Stimulated activated CD4-positive, alpha-beta T cell treated with anti-CD3 and anti-CD28 coated beads, TNF-alpha, amount 100 ng/mL, for 1 hour (primary cell): ENCODE measurements at regions not wholly inside any gene's neighbourhood (a gene's known extent, or its start where the extent isn't known, plus 50 kb on each side); places are given as distances from the start of the nearest gene placed in this dataset.

ENCODE experiments used
- DNase-seq, 3 donors: peaks; one replicate each; pipeline ENCODE4 v3.0.0-alpha.2; 2020; ENCODE audit warnings: low read depth in 3 of 3, low spot score in 1 of 3

GRCh38 chr11:45523760-45524159 lies 141.7 kb downstream of the CHST1 start:
- no peak for DNase-seq

- no peak for DNase-seq
Observed at GRCh38 chr11:45518833-45519535, 146.4 kb downstream of the CHST1 start.

DNA sequence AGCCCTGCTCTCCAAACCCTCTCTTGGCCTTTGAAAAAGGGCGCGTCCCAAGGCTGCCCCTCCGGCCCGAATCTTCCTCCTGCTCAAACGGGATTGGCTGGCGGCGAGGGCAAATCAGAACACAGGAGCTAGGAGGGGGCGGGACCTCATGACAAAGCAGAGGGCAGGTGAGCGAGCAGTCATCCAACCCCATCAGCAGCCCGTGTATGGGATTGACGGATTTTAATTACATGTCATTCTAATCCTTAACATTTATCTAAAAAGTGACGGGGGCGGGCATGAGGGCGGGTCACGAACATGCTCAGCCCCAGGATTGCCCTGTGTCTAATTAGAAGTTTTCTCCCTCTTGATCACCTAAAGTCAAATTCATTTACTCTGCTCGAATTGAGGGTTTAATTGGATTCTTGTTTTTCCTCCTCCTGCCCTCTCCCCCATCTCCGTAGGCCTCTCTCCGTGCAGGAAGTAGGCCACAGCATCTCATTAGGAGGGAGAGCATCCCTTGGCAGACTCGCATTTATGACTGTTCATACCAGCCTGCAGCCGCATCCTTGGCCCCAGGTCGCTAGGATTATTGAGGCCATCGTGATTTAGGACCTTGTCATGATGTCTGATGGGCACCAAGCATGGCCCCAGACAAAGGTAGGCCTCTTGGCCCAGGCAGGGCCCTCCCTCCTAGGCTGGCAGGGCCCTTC lies 147.1 kb downstream of the CHST1 start:
- no peak for DNase-seq

DNA sequence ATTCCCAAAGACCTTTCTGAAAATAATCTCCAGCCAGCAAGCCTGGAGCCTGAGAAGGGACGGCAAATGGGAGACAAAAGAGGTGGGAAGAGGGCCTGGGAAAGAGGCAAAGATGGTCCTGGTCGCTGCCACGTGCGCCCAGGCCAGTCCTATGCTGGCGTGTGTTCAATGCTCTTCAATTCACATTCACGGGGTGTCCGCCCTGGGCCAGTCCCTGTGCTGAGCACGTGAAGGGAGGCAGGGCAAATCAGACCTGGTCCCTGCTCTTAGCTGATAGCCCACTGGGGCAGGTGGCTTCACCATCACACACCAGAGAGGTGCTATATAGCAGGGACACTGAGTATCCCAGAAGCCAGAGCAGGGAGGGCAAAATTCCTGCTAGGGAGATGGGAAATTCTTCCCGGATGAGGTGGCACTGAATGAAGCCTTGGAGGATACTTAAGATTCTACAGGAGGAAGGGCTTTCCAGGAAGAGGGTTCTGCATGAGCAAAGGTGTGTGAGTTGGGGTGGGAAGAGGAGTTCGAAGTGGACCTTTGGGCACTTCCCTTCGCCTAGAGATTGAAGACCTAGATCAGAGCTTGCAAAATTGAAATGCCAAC lies 148.2 kb downstream of the CHST1 start:
- no peak for DNase-seq

DNA sequence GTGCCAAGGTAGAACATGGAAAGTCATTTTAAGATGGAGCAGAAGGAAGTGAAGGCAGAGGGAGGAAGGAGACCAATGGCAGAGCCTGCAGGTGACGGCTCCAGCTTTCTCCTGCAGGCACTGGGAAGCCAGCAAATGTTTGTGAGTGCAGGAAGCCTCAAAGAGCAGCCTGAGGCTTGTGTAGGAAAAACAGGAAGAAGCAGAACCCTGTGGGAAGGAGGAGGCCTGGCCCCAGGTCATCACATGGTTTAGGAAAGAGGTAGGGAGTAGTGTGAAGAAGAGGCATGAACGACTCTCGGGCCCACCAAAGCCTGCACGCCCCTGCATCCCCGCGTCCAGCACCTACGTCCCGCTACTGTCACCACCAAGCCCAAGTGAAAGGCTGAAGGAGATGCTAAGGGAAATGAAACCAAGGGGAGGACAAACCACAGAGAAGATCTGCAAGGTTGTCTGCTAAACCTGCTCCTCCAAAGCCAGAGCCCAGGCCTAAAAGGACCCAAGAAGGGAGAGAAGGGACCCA lies 151.5 kb downstream of the CHST1 start:
- no peak for DNase-seq

GRCh38 chr11:45512471-45513148 lies 152.8 kb downstream of the CHST1 start:
- DNase-seq: no peak

DNA sequence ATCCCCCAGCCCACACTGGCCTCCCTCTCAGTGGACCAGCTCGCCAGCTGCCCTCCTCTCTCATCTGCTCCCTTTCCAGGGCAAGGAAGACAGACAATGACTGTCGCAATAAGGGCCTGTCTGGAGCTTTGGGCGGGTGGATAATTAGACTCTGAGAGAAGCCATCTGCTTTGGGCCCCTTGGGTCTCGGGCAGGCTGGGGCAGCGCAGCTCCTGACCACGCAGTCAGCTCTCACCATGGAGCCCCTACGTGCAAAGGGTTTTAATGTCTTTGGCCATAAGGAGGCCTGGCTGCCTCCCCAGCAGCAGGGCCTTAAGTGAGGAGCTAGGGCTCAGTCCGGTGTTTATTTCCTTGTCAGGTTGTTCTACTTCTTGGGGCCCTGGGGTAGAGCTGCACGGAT lies 153.9 kb downstream of the CHST1 start:
- no peak for DNase-seq

GRCh38 chr11:45507916-45508315 lies 157.5 kb downstream of the CHST1 start:
- no peak for DNase-seq

- DNase-seq: no peak
Observed at GRCh38 chr11:45503311-45503710, 162.1 kb downstream of the CHST1 start.

DNA sequence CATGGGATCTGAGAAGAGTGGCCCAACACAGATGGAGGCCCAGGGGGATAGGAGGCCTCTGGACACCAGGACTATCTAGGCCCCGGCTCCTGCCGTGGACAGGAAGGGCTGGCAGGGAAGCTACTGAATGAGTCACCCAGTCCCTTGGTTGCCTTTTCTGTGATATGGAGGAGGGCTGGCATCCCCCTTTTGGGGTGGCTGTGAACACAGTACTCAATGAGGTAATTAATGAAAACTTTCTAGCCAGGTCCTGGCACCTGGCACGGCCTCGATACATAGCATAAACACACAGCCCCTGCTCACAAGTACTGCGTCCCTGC lies 163.2 kb downstream of the CHST1 start:
- DNase-seq: no peak

DNA sequence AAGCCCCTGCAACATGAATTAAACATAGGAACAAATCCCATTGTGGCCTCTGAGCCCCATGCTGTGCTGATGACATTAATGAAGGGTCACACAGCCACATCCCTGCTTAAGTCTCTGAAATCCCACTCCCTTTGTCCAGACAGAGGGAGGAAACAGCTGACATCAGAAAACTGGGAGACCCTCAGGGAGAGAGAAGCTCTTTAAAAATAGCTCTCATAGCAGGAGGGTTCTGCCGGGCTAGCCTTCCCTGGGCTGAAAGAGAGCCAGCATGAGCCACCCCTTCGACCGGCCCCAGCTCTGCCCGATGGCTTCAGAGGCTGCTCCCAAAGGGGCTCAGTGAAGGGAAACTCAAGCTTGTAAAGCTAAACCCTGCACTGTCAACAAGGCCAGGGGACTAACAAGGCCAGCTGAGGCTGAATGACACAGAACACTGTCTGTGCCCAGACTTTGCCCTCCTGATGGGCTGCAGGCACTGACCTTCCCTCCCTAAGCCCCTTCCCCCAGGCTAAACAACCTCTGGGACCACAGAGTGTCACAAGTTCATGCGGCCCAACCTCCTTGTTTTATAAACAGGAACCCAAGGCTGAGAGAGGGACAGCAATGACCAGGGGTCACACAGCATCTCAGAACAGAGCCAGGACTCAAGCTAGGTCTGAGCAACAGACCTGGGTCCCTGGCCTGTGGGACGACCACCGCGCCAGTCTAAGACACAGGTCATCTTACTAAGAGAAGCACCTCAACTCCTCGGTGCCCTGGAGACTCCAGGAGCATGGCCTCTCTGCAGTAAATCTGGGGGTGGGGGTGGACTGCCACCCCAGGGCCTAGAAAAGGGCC lies 163.8 kb downstream of the CHST1 start:
- DNase-seq: no peak

GRCh38 chr11:45500451-45500850 lies 165.0 kb downstream of the CHST1 start:
- no peak for DNase-seq

DNA sequence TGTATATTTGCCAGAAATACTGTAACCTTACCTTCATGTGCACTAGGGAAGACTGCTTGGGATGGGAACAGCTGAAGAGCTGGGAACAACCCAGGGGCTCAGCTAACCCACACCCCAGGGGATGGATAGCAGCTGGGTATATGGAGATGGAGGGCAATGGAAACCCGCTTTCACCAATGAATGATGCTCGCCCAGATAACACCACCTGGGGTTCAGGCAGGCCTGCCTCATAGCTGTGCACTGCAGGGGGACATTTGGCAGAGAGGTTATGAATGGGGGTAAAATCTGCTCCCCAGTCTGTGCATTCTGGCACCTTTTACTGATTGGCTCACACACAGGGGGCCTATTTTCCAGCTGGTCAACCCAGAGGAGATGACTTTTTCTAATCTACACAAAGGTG lies 170.7 kb downstream of the CHST1 start:
- DNase-seq: no peak

DNA sequence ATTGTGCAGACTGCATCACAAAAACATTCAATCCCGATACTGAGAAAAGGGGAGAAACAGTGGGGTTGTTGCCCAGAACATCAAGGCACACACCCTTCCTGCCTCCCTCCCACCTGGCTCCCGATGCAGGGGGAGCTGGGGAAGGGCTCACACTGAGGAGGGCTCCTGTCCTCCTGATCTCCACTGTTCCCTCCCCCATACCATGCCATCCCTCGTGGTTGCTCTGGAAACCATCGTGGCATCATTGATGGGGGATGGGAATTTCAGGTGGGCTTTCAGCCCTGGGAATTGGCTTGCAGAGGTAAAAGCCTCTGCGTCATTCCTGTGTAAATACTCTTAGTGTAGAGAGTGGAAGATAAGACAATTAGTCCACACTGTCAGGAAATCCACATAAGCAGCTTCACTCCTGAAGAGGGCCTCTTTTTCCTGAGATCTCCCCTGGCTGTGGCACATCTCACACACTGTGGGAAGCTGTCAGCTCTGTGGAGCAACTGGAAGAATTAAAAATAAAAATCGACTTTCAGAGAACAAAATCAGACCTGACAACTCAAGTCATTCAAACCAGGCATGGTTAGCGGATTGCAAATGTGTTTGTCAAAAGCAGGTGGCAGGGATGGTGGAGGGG lies 176.0 kb downstream of the CHST1 start:
- no peak for DNase-seq

GRCh38 chr11:45486461-45486860 lies 179.0 kb downstream of the CHST1 start:
- no peak for DNase-seq

DNA sequence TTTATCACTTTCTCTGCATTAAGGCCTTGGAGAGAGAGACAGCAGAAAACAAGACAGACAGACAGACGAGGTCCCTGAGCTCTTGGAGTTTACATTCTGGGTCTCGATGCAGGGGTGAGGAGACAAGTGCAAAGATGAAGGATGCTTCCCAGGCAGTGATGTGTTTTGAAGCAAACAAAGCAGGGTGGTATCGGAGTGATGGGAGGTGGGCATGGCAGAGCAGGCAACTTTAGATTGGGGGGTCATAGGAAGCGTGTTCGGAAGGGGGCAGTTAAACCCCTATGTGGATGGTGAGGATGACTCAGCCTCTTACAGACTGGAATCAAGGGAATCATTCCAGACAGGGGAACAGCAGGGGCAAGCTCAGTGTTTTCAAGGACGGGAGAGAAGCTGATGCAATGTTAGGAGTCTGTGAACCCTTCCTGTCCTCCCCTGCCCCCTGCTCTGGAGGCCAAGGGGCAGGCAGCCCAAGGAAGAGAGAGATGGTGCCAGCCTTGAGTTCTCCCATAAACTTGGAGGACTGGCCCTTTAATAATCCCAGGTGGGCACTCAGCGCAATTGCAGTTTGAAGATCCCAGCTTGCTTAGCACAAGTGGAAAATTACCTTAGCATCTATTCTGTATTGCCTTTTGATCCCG lies 180.2 kb downstream of the CHST1 start:
- DNase-seq: no peak

GRCh38 chr11:45484326-45484883 lies 181.0 kb downstream of the CHST1 start:
- DNase-seq: no peak

GRCh38 chr11:45483416-45483815 lies 182.0 kb downstream of the CHST1 start:
- DNase-seq: no peak

- no peak for DNase-seq
Observed at GRCh38 chr11:45482331-45482730, 183.1 kb downstream of the CHST1 start.

DNA sequence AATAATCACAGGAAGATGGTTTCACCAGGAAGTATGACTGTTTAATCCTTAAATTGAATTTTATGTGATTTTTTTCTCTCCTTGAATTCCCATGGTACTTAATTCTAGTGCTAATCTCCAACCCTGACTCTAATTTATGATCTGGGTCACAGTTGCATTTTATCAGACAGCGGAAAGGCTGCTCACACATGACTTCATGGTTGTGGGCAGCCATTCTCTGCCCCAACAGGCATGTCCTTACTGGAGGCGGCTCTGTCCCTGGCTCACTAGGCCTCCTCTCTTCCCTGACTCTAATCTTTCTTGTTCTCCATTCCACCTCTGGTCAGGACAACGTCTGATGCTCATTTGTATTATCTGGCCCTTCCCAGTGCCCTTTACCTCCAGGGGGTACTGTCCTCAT lies 184.4 kb downstream of the CHST1 start:
- DNase-seq: no peak
